ENCODE measurements at regions not wholly inside any gene's neighbourhood (a gene's known extent, or its start where the extent isn't known, plus 50 kb on each side); places are given as distances from the start of the nearest gene placed in this dataset.

DNA sequence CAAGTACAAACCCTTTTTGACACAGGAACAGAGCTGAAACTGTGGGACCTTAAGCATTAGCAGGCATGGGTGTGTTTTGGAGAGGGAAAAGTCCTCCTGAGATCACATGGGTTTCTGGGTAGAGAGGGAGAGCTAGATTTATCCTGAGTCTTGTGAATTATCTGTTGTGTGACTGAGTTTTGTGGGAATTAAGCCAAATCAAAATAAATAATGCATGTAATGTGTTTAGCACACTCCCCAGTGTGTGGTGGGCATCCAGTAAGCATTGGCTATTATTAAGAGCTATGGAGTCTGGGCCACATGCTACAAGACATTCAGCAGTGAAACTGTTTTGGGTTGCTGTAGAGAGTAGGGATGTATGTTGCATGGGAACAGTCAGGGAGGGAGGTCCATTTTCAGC lies 75.3 kb upstream of the JAG1 start:
- DNase-seq (no peak), ATAC-seq (no peak)
- peaks cover 0 to 33% (median 9%) of the 10 kb centered on the region in 12 donors for H3K4me1 ChIP-seq
- H3K9me3 ChIP-seq = no peaks in the 10 kb centered on the region
- intact Hi-C loops (cut with DNase I) = loop anchor here in 3 of 10 donors (5.0 to 10.0 kb wide), 3 partner anchors 74 to 163 kb away; partner anchors contain the start of gene JAG1 (in 3 of the 3)
- H3K27ac ChIP-seq = no peak overlapping the region
- no peaks in the 10 kb centered on the region for H3K27me3 ChIP-seq
- H3K36me3 ChIP-seq = no peaks in the 10 kb centered on the region
- TF ChIP-seq, protein P1, sequence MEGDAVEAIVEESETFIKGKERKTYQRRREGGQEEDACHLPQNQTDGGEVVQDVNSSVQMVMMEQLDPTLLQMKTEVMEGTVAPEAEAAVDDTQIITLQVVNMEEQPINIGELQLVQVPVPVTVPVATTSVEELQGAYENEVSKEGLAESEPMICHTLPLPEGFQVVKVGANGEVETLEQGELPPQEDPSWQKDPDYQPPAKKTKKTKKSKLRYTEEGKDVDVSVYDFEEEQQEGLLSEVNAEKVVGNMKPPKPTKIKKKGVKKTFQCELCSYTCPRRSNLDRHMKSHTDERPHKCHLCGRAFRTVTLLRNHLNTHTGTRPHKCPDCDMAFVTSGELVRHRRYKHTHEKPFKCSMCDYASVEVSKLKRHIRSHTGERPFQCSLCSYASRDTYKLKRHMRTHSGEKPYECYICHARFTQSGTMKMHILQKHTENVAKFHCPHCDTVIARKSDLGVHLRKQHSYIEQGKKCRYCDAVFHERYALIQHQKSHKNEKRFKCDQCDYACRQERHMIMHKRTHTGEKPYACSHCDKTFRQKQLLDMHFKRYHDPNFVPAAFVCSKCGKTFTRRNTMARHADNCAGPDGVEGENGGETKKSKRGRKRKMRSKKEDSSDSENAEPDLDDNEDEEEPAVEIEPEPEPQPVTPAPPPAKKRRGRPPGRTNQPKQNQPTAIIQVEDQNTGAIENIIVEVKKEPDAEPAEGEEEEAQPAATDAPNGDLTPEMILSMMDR (IDR thresholded peaks at IDR 0.05) = no peak
- TF ChIP-seq POLR2A (IDR thresholded peaks at IDR 0.05) = no peak
- no peak overlapping the region for H3K4me3 ChIP-seq

DNA sequence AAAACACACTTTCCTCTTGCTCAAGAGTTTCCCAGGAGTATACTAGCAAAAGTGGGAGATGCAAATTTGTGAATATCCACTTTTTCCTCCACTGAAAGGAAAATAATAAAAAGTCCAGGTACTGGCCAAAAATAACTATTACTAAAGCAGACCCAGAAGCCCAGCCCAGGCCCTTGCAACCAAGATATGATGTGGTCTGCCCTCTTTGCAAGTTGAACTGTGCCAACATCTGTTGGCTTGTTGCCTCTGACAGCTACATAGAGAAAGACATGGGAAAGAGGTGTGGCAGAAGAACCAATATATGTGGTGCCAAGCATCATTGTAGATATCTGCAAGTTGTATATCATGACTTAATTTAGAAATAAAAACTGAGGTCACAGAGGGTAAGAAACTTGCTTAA lies 78.4 kb upstream of the JAG1 start:
- H3K27me3 ChIP-seq = no peaks in the 10 kb centered on the region
- peaks cover 0 to 17% (median 2%) of the 10 kb centered on the region in 12 donors for H3K4me1 ChIP-seq
- TF ChIP-seq POLR2A (IDR thresholded peaks at IDR 0.05) = no peak
- TF ChIP-seq, protein P1 (IDR thresholded peaks at IDR 0.05) = no peak
- no peaks in the 10 kb centered on the region for H3K9me3 ChIP-seq
- ATAC-seq = no peak
- no peak overlapping the region for H3K27ac ChIP-seq
- intact Hi-C loops (cut with DNase I) = no loop called here
- H3K4me3 ChIP-seq = no peak overlapping the region
- no peaks in the 10 kb centered on the region for H3K36me3 ChIP-seq
- no peak for DNase-seq

DNA sequence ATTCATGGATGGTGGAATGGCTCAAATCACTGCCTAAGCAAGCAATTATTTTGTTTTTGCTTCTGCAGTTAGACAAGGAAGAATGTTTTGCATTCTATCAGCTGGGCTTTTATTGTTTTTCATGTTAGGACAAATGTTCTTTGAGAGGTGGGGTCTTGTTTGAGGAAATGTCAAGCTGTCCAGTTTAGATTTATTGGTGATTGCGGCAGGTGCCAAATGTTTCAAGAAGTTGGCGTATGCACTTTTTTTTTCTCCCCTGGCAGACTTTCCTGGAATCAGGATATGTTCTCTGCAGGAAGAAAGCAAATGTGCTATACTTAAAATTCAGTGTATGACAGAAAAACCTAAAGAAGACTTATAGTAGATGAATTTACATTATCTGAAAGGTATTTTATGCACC lies 81.0 kb upstream of the JAG1 start:
- 59 to 73% (median 67%) methylated on average over 2 of the region's 2 CpGs for WGBS, 4 donors
- ATAC-seq (no peak), DNase-seq (no peak)
- Histone ChIP-seq H3K27me3 (no peaks in the 10 kb centered on the region), H3K27ac (no peak overlapping the region), H3K36me3 (no peaks in the 10 kb centered on the region), H3K4me1 (peaks cover 0 to 8% (median 0%) of the 10 kb centered on the region in 12 donors), H3K9me3 (no peaks in the 10 kb centered on the region), H3K4me3 (no peak overlapping the region)
- intact Hi-C loops (cut with DNase I) = no loop called here
- TF ChIP-seq, protein P1 (IDR thresholded peaks at IDR 0.05) = no peak
- no peak for TF ChIP-seq POLR2A (IDR thresholded peaks at IDR 0.05)

DNA sequence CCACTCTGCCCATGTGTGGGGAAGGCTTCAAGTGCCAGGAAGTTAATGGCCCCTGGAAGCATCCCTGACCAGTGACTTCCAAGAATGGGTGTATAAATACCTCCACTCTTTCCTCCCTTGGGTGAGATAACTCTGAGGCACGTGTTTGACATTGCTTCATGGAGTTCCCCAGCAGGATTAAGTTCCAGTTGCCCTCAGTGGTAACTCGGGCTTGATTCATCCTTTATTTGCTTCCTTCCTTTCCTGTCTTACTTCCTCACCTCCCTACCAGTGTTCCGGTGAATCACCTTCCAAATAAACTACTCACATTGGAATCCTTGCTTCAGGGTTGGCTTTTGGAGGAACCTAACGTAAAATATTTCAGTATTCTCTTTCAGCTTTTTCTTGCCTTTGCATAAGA lies 84.6 kb upstream of the JAG1 start:
- no peaks in the 10 kb centered on the region for H3K36me3 ChIP-seq
- peaks cover 0 to 28% (median 0%) of the 10 kb centered on the region in 12 donors for H3K4me1 ChIP-seq
- 74 to 83% (median 77%) methylated on average over 4 of the region's 4 CpGs for WGBS, 4 donors
- no peaks in the 10 kb centered on the region for H3K9me3 ChIP-seq
- intact Hi-C loops (cut with DNase I) = no loop called here
- DNase-seq (no peak), ATAC-seq (no peak)
- no peak overlapping the region for H3K4me3 ChIP-seq
- H3K27me3 ChIP-seq = no peaks in the 10 kb centered on the region
- no peak for TF ChIP-seq POLR2A (IDR thresholded peaks at IDR 0.05)
- TF ChIP-seq, protein P1 (IDR thresholded peaks at IDR 0.05) = no peak
- no peak overlapping the region for H3K27ac ChIP-seq
